Gastrocnemius medialis (tissue), 4 donors: ENCODE measurements at regions not wholly inside any gene's neighbourhood (a gene's known extent, or its start where the extent isn't known, plus 50 kb on each side); places are given as distances from the start of the nearest gene placed in this dataset.

Experiments
- ATAC-seq, 2 donors: fragments of 150-250 bp; one replicate each; pipeline ENCODE4 v1.9.1; 2016
- DNase-seq, 2 donors: peaks; one replicate each; pipeline ENCODE4 v3.0.0-alpha.2; 2019
- H3K27ac ChIP-seq, 4 donors: fragments of 200-600 bp; sonication (generic); 1 replicate in 1 of 4; 2 replicates in 3 of 4; pipeline ENCODE4 v1.5.1; 2016 to 2018; ENCODE audit warnings: mild to moderate bottlenecking in 2 of 4, moderate library complexity in 1 of 4
- H3K27me3 ChIP-seq, 3 donors: fragments of 200-600 bp; sonication (generic) in 2 of 3; 1 replicate in 1 of 3; 2 replicates in 2 of 3; pipeline versions ENCODE4 v1.5.1 to v1.6.0; 2016 to 2019; ENCODE audit warnings: mild to moderate bottlenecking in 1 of 3, moderate library complexity in 1 of 3
- H3K36me3 ChIP-seq, 2 donors: fragments of 200-600 bp; sonication (generic) in 1 of 2; one replicate each; pipeline ENCODE4 v1.5.1; 2017 to 2018
- H3K4me1 ChIP-seq, 2 donors: fragments of 200-600 bp; sonication (generic) in 1 of 2; one replicate each; pipeline ENCODE4 v1.5.1; 2016 to 2017; ENCODE audit warnings: mild to moderate bottlenecking in 2 of 2
- H3K4me3 ChIP-seq, 4 donors: fragments of 200-600 bp; sonication (generic) in 3 of 4; 1 replicate in 1 of 4; 2 replicates in 3 of 4; pipeline ENCODE4 v1.5.1; 2016 to 2019; ENCODE audit warnings: mild to moderate bottlenecking in 2 of 4
- H3K9me3 ChIP-seq, 3 donors: fragments of 200-600 bp; sonication (generic) in 2 of 3; 1 replicate in 1 of 3; 2 replicates in 2 of 3; pipeline ENCODE4 v1.5.1; 2016 to 2019
- POLR2A ChIP-seq, 2 donors: fragments of 450-650 bp; IDR thresholded peaks; one replicate each; pipeline ENCODE4 v1.6.1; 2017; ENCODE audit warnings: antibody characterized with exemption in 2 of 2, mild to moderate bottlenecking in 2 of 2, moderate library complexity in 2 of 2
- in situ Hi-C, 4 donors: fragments of 200-750 bp; cut with MboI; loops; one replicate each; pipeline versions ENCODE4 v1.15.0 to v1.8.0; 2017; ENCODE audit warnings: low sequenced_read_pairs in 4 of 4
- intact Hi-C: fragments of 100-400 bp; cut with DNase I; formaldehyde crosslinking; loops from one replicate; pipeline ENCODE4 v1.15.1; 2023; ENCODE audit warnings: low total_unique reads
- TF ChIP-seq, protein P1 (sequence below), 5 experiments: fragments of 450-650 bp in 3 of 5; fragments of 200-600 bp in 2 of 5; sonication (generic) in 2 of 5; IDR thresholded peaks in 4 of 5; conservative IDR thresholded peaks in 1 of 5; 1 replicate in 4 of 5; 2 replicates in 1 of 5; pipeline ENCODE4 v1.5.1; 2016 to 2019; ENCODE audit warnings: antibody characterized with exemption in 5 of 5, mild to moderate bottlenecking in 3 of 5, moderate library complexity in 3 of 5

DNA sequence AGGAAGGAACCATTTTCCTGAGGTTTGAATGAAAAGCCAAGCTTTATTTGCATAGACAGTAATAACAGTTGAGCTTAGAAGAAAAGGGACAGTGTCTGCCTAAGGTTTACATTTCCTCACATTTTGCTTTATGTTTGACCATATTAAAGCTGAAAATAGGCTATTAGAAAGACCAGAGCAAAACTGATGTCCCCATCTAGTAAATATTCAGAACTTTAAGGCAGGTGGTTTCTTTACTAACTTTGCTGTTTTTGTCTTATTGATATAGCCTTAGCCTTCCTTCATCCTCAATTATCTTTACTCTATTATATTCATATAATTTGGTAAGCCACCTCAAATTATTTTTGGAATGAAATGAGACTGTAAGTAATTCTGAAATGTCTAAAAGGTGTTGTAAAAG is 53.6 kb upstream of the LAPTM5 start:
- no peaks in the 10 kb centered on the region for H3K9me3 ChIP-seq
- peaks cover 0 to 16% (median 12%) of the 10 kb centered on the region in 3 donors for H3K27me3 ChIP-seq
- intact Hi-C loops, result no loop called here
- peaks cover 0 to 6% of the 10 kb centered on the region in 2 donors for H3K4me1 ChIP-seq
- no peak for TF ChIP-seq POLR2A (IDR thresholded peaks at IDR 0.05)
- TF ChIP-seq, protein P1, sequence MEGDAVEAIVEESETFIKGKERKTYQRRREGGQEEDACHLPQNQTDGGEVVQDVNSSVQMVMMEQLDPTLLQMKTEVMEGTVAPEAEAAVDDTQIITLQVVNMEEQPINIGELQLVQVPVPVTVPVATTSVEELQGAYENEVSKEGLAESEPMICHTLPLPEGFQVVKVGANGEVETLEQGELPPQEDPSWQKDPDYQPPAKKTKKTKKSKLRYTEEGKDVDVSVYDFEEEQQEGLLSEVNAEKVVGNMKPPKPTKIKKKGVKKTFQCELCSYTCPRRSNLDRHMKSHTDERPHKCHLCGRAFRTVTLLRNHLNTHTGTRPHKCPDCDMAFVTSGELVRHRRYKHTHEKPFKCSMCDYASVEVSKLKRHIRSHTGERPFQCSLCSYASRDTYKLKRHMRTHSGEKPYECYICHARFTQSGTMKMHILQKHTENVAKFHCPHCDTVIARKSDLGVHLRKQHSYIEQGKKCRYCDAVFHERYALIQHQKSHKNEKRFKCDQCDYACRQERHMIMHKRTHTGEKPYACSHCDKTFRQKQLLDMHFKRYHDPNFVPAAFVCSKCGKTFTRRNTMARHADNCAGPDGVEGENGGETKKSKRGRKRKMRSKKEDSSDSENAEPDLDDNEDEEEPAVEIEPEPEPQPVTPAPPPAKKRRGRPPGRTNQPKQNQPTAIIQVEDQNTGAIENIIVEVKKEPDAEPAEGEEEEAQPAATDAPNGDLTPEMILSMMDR (IDR thresholded peaks at IDR 0.05 in 4 of 5, conservative IDR thresholded peaks at IDR 0.05 in 1 of 5), result no peak
- ATAC-seq (no peak), DNase-seq (no peak)
- in situ Hi-C loops, result no loop called here
- no peak overlapping the region for H3K4me3 ChIP-seq
- no peak overlapping the region for H3K27ac ChIP-seq
- H3K36me3 ChIP-seq, result no peaks in the 10 kb centered on the region

DNA sequence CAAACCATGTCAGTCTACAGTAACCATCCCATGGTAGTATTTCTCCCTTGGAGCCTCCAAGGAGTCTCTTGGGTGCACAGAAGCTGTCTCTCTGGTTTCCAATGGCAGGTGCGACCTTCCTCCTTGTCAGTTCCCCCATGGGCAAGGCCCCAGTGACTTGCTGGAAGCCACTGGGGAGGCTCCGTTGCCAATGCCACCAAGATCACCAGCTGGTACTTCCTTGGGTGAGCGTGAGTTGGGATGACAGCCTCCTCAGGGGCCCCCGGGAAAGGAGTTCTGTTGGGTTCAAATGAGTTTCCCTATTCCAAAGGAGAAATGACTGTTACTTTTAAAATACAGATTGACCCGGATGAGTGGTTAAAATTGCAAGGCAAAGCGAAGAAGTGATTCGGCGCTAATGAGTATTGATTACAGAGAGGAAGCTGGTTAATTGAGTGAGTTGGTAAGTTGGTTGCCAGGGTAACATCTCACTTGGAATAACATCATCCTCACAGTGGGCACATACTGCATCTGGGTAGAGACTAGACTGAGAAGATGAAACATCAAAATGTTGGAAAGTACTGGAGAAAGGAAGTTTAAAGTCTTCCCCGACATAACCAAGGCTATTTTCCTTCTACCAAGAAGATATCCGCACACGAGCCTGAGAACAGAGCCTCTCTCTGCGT is 53.0 kb upstream of the LAPTM5 start:
- DNase-seq (no peak), ATAC-seq (no peak)
- H3K4me1 ChIP-seq, result peaks cover 0 to 6% of the 10 kb centered on the region in 2 donors
- no peaks in the 10 kb centered on the region for H3K36me3 ChIP-seq
- H3K9me3 ChIP-seq, result no peaks in the 10 kb centered on the region
- in situ Hi-C loops (no loop called here), intact Hi-C loops (no loop called here)
- TF ChIP-seq, protein P1 (IDR thresholded peaks at IDR 0.05 in 4 of 5, conservative IDR thresholded peaks at IDR 0.05 in 1 of 5), result no peak
- TF ChIP-seq POLR2A (IDR thresholded peaks at IDR 0.05), result no peak
- H3K27me3 ChIP-seq, result peaks cover 0 to 19% (median 12%) of the 10 kb centered on the region in 3 donors
- H3K4me3 ChIP-seq, result no peak overlapping the region
- no peak overlapping the region for H3K27ac ChIP-seq

DNA sequence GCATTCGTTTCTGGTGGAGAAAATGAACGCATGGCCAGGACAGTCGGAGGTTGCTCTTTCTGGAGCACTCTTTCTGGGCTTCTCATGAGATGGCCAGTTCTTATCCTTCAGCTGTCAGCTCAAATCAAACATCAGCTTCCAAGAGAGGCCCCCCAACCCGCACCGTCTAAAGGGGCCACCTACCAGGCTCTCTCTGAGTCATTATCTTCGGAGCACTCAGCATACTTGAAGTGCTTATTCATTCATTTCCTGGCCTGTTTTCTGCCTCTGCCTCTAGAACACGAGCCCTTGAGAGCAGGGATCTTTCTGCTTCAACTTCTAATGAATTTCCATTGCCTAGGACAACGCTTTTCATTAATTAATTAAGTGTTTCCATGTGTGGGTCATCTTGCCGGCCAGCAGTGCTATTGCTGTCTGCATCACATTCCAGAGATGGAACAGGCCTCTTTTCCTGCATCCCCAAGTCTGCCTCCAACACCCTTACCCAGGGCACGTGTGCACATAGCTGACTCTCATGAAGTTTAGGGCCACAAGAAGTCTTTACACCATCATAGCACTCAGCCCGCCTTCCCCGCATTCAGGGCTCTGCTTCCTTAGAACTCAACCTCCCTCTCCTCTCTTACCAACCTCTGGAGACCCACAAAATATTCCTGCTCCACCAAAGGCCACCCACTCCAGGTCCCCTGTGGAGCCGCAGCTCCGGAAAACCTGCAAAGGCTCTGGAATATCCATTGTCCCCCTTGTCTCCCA is 52.1 kb upstream of the LAPTM5 start:
- peaks cover 0 to 19% (median 12%) of the 10 kb centered on the region in 3 donors for H3K27me3 ChIP-seq

DNA sequence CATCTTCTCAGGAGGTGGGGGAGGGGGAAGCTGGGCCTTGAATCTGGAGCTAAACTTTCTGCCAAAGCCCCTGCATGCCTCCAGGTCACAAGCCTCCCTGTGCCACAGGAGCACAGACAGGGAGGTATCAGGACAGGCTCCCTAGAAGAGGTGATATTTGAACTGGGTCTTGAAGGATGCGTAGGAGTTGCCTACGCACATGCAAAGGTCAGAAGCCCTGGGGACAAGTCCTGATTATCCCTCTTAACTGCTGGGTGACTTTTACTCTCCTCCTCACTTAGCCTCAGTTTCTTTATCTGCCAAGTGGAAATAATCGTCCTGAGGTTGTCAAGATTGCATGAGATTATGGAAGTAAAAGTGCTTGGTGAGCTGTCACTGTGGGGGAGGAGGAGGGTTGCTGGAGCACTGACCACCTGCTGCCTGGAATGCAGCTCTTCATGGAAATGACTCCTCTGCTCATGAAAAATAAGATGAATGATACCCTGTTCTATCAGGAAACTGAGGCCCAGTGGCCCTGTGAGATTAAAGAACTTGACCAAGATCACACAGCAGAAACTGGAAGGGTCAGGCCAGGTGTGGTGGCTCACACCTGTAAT is 50.6 kb upstream of the LAPTM5 start:
- no peak for TF ChIP-seq POLR2A (IDR thresholded peaks at IDR 0.05)
- TF ChIP-seq, protein P1 (IDR thresholded peaks at IDR 0.05 in 4 of 5, conservative IDR thresholded peaks at IDR 0.05 in 1 of 5), result no peak
- Histone ChIP-seq H3K36me3 (no peaks in the 10 kb centered on the region), H3K4me1 (peaks cover 0 to 6% of the 10 kb centered on the region in 2 donors), H3K27ac (no peak overlapping the region), H3K27me3 (peaks cover 0 to 19% (median 12%) of the 10 kb centered on the region in 3 donors), H3K4me3 (no peak overlapping the region), H3K9me3 (no peaks in the 10 kb centered on the region)
- intact Hi-C loops, result no loop called here
- DNase-seq (no peak), ATAC-seq (no peak)
- in situ Hi-C loops, result no loop called here

More for the DNA sequence above, 52.1 kb upstream of the LAPTM5 start:
- Histone ChIP-seq H3K27ac (no peak overlapping the region), H3K9me3 (no peaks in the 10 kb centered on the region), H3K4me3 (no peak overlapping the region), H3K4me1 (peaks cover 0 to 6% of the 10 kb centered on the region in 2 donors), H3K36me3 (no peaks in the 10 kb centered on the region)
- no peak for TF ChIP-seq POLR2A (IDR thresholded peaks at IDR 0.05)
- TF ChIP-seq, protein P1 (IDR thresholded peaks at IDR 0.05 in 4 of 5, conservative IDR thresholded peaks at IDR 0.05 in 1 of 5), result no peak
- intact Hi-C loops (no loop called here), in situ Hi-C loops (no loop called here)
- peak in 1 of 2 donors; percentile 29 for ATAC-seq
- DNase-seq, result no peak
